Smooth muscle cell (in vitro differentiated cells): ENCODE measurements at regions not wholly inside any gene's neighbourhood (a gene's known extent, or its start where the extent isn't known, plus 50 kb on each side); places are given as distances from the start of the nearest gene placed in this dataset.

Experiments
- DNase-seq: peaks from one replicate; lab custom pipeline; 2025; ENCODE audit not compliant: unreplicated experiment; lab: John Stamatoyannopoulos, UW
- H2AFZ ChIP-seq: fragments of 200-600 bp; sonication (generic); 2 replicates; pipeline ENCODE4 v1.6.0; 2016; ENCODE audit warnings: antibody characterized with exemption, low read depth, mild to moderate bottlenecking
- H3F3A ChIP-seq: fragments of 200-600 bp; sonication (generic); 2 replicates; pipeline ENCODE4 v1.6.0; 2017; ENCODE audit warnings: antibody characterized with exemption, low read depth
- H3K27ac ChIP-seq: fragments of 200-600 bp; sonication (generic); 2 replicates; pipeline ENCODE4 v1.5.1; 2016; ENCODE audit warnings: low read depth, mild to moderate bottlenecking
- H3K27me3 ChIP-seq: fragments of 200-600 bp; sonication (generic); 2 replicates; pipeline ENCODE4 v1.6.1; 2016; ENCODE audit warnings: low read depth, mild to moderate bottlenecking
- H3K36me3 ChIP-seq: fragments of 200-600 bp; sonication (generic); 2 replicates; pipeline ENCODE4 v1.5.1; 2016; ENCODE audit warnings: low read depth
- H3K4me1 ChIP-seq: fragments of 200-600 bp; sonication (generic); 2 replicates; pipeline ENCODE4 v1.5.1; 2016; ENCODE audit warnings: low read depth
- H3K4me2 ChIP-seq: fragments of 200-600 bp; sonication (generic); 2 replicates; pipeline ENCODE4 v1.6.0; 2016; ENCODE audit warnings: mild to moderate bottlenecking
- H3K4me3 ChIP-seq: fragments of 200-600 bp; sonication (generic); 2 replicates; pipeline ENCODE4 v1.5.1; 2016; ENCODE audit warnings: mild to moderate bottlenecking
- H3K79me2 ChIP-seq: fragments of 200-600 bp; sonication (generic); 2 replicates; pipeline ENCODE4 v1.6.0; 2016; ENCODE audit warnings: low read depth, mild to moderate bottlenecking
- H3K9ac ChIP-seq: fragments of 200-600 bp; sonication (generic); 2 replicates; pipeline ENCODE4 v1.6.0; 2016; ENCODE audit warnings: low read depth
- H3K9me3 ChIP-seq: fragments of 200-600 bp; sonication (generic); replicated peaks from 2 replicates; pipeline ENCODE4 v1.5.1; 2016; ENCODE audit warnings: low read depth
- H4K20me1 ChIP-seq: fragments of 200-600 bp; sonication (generic); 2 replicates; pipeline ENCODE4 v1.6.0; 2016; ENCODE audit warnings: low read depth
- WGBS: methylation state at CpG from one replicate; pipeline ENCODE4 v1.1.7; 2016; ENCODE audit warnings: low lambda C conversion rate; 5-methylcytosine and 5-hydroxymethylcytosine counted together
- TF ChIP-seq, protein P1 (sequence below): fragments of 200-600 bp; sonication (generic); IDR thresholded peaks from 2 replicates; pipeline ENCODE4 v1.5.1; 2017; ENCODE audit warnings: borderline replicate concordance, mild to moderate bottlenecking, antibody characterized with exemption; ENCODE audit not compliant: insufficient read depth, poor library complexity, severe bottlenecking

DNA sequence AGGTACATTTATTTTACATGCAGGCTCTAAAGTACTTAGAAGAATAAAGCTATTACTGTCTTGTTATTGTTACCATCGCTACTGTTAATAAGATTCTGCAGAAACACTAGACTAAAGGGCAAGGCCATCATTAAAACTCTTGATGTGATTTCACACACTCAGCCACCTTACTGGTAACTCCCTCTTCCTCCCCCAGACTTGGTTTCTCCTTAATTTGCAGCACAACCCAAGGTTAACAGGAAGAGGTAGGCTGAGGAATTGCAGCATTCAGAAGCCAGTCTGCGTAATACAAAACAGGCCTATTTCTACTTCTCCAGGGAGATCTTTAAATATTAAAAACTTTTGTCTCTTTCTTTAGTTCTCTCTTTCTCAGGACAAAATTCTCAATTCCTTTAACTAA lies 210.3 kb downstream of the BTG1 start:
- no peaks in the 10 kb centered on the region for H3K9me3 ChIP-seq

DNA sequence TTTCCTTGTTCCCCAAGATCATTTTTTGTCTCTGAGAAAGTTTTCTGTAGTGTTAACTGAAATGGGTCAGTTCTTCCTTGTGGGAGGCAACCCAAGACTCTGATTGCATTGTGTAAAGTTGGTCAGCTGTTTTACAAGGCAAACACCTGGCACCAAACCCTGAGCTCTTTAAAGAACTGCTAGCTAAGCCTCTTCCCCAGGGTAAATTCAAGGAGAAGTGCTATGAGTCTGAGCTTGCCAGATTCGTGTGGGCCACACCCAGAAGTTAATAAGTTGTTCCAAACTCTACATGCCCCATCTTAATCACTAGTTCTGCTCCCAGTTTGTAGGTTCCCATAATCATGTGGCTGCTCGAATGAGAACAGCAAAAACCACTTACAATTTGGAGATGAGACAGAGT lies 214.5 kb downstream of the BTG1 start:
- TF ChIP-seq, protein P1, sequence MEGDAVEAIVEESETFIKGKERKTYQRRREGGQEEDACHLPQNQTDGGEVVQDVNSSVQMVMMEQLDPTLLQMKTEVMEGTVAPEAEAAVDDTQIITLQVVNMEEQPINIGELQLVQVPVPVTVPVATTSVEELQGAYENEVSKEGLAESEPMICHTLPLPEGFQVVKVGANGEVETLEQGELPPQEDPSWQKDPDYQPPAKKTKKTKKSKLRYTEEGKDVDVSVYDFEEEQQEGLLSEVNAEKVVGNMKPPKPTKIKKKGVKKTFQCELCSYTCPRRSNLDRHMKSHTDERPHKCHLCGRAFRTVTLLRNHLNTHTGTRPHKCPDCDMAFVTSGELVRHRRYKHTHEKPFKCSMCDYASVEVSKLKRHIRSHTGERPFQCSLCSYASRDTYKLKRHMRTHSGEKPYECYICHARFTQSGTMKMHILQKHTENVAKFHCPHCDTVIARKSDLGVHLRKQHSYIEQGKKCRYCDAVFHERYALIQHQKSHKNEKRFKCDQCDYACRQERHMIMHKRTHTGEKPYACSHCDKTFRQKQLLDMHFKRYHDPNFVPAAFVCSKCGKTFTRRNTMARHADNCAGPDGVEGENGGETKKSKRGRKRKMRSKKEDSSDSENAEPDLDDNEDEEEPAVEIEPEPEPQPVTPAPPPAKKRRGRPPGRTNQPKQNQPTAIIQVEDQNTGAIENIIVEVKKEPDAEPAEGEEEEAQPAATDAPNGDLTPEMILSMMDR: no peak
- Histone ChIP-seq H3K36me3 (no peaks in the 10 kb centered on the region), H3K27ac (no peak overlapping the region), H4K20me1 (no peaks in the 10 kb centered on the region), H3K79me2 (no peaks in the 10 kb centered on the region), H3K9ac (no peak overlapping the region), H3K4me2 (no peak overlapping the region), H3K27me3 (no peaks in the 10 kb centered on the region), H2AFZ (no peak overlapping the region), H3K9me3 (no peaks in the 10 kb centered on the region), H3F3A (no peaks in the 10 kb centered on the region), H3K4me1 (peaks cover 4% of the 10 kb centered on the region), H3K4me3 (no peak overlapping the region)
- WGBS: 69% methylated on average over 2 of the region's 2 CpGs
- DNase-seq: no peak

More for the DNA sequence above, 210.3 kb downstream of the BTG1 start:
- Histone ChIP-seq H3F3A (no peaks in the 10 kb centered on the region), H3K4me3 (no peak overlapping the region), H4K20me1 (no peaks in the 10 kb centered on the region), H3K27ac (no peak overlapping the region), H3K36me3 (no peaks in the 10 kb centered on the region), H3K9ac (no peak overlapping the region), H2AFZ (peak overlapping the region; percentile 53), H3K4me1 (no peaks in the 10 kb centered on the region), H3K4me2 (no peak overlapping the region), H3K79me2 (no peaks in the 10 kb centered on the region), H3K27me3 (no peaks in the 10 kb centered on the region)
- TF ChIP-seq, protein P1: no peak
- no peak for DNase-seq
- 91% methylated on average over 2 of the region's 2 CpGs for WGBS

DNA sequence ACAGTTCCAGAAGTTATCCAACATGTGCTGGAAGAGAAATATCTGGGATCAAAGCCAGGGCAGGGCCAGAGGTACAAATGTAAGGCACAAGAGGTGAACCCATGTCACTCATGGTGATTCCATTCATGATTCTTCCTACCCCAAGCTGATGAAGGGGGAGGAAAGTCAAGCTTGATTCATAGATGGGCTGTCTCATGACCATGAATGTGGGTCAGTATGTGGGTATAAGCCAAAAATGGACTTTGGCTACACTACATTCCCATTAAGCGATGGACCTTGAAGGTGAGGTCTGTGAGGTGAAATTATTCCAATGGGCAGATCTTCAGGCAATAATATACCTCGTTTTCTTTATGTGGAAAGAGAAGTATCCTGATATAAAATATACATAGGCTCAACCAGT lies 217.1 kb downstream of the BTG1 start:
- Histone ChIP-seq H3K4me1 (peaks cover 4% of the 10 kb centered on the region), H3K4me3 (no peak overlapping the region), H3K9ac (no peak overlapping the region), H3K9me3 (no peaks in the 10 kb centered on the region), H4K20me1 (no peaks in the 10 kb centered on the region), H3K27ac (no peak overlapping the region), H3F3A (no peaks in the 10 kb centered on the region), H3K36me3 (no peaks in the 10 kb centered on the region), H3K4me2 (no peak overlapping the region), H2AFZ (no peak overlapping the region), H3K79me2 (no peaks in the 10 kb centered on the region), H3K27me3 (no peaks in the 10 kb centered on the region)
- no peak for DNase-seq
- 83% methylated on average over 2 of the region's 2 CpGs for WGBS
- TF ChIP-seq, protein P1: no peak

DNA sequence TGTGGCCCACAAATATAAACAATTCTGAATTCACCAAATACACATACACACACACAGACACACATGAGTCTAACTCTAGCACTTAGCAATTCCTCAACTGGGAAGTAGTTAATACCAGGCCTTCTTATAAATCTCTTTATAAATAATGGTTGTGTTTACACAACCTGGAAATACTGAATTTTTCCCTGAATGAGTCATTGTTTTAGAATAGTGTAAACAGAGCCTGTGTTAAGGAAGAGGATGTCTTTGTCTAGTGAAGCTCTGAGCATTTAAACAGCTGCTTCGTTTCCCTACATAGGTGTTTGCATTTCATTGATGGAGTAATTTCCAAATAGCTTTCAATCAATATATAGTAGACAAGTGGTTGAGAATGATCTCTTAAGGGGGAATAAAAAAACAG lies 218.8 kb downstream of the BTG1 start:
- no peak overlapping the region for H2AFZ ChIP-seq
- H4K20me1 ChIP-seq: no peaks in the 10 kb centered on the region
- WGBS: 38% methylated on average over 1 of the region's 1 CpG
- H3K4me1 ChIP-seq: peaks cover 4% of the 10 kb centered on the region
- TF ChIP-seq, protein P1: no peak
- no peak overlapping the region for H3K27ac ChIP-seq
- no peak for DNase-seq
- H3K79me2 ChIP-seq: no peaks in the 10 kb centered on the region
- no peaks in the 10 kb centered on the region for H3K27me3 ChIP-seq
- H3K9ac ChIP-seq: no peak overlapping the region
- H3K4me3 ChIP-seq: no peak overlapping the region
- H3K9me3 ChIP-seq: no peaks in the 10 kb centered on the region
- no peak overlapping the region for H3K4me2 ChIP-seq
- no peaks in the 10 kb centered on the region for H3F3A ChIP-seq
- H3K36me3 ChIP-seq: no peaks in the 10 kb centered on the region
